Hepatocyte (in vitro differentiated cells): ENCODE measurements at regions not wholly inside any gene's neighbourhood (a gene's known extent, or its start where the extent isn't known, plus 50 kb on each side); places are given as distances from the start of the nearest gene placed in this dataset.

Experiments used
- DNase-seq: peaks from one replicate; pipeline ENCODE4 v3.0.0-alpha.2; 2016; ENCODE audit warnings: low spot score
- H2AFZ ChIP-seq: fragments of 200-600 bp; sonication (generic); 2 replicates; pipeline ENCODE4 v1.6.0; 2016; ENCODE audit warnings: antibody characterized with exemption, mild to moderate bottlenecking
- H3K27ac ChIP-seq: fragments of 200-600 bp; sonication (generic); 2 replicates; pipeline ENCODE4 v1.5.1; 2016; ENCODE audit warnings: mild to moderate bottlenecking
- H3K27me3 ChIP-seq: fragments of 200-600 bp; sonication (generic); 2 replicates; pipeline ENCODE4 v1.6.1; 2016
- H3K36me3 ChIP-seq: fragments of 200-600 bp; sonication (generic); replicated peaks from 2 replicates; pipeline ENCODE4 v1.5.1; 2016; ENCODE audit warnings: low read depth; ENCODE audit not compliant: insufficient read depth
- H3K4me1 ChIP-seq: fragments of 200-600 bp; sonication (generic); 2 replicates; pipeline ENCODE4 v1.5.1; 2016; ENCODE audit warnings: mild to moderate bottlenecking, moderate library complexity; ENCODE audit not compliant: insufficient read depth
- H3K4me2 ChIP-seq: fragments of 200-600 bp; sonication (generic); 2 replicates; pipeline ENCODE4 v1.6.0; 2016
- H3K4me3 ChIP-seq: fragments of 200-600 bp; sonication (generic); 2 replicates; pipeline ENCODE4 v1.5.1; 2016; ENCODE audit warnings: mild to moderate bottlenecking
- H3K79me2 ChIP-seq: fragments of 200-600 bp; sonication (generic); 2 replicates; pipeline ENCODE4 v1.6.0; 2017; ENCODE audit warnings: mild to moderate bottlenecking
- H3K9me2 ChIP-seq: fragments of 200-600 bp; sonication (generic); replicated peaks from 2 replicates; pipeline ENCODE4 v1.6.0; 2017; ENCODE audit warnings: mild to moderate bottlenecking; ENCODE audit not compliant: insufficient read depth
- H3K9me3 ChIP-seq: fragments of 200-600 bp; sonication (generic); 2 replicates; pipeline ENCODE4 v1.5.1; 2016; ENCODE audit warnings: low read depth, mild to moderate bottlenecking
- H4K20me1 ChIP-seq: fragments of 200-600 bp; sonication (generic); 2 replicates; pipeline ENCODE4 v1.6.0; 2016; ENCODE audit warnings: mild to moderate bottlenecking; ENCODE audit not compliant: insufficient read depth, poor library complexity, severe bottlenecking
- EZH2 ChIP-seq: fragments of 200-600 bp; sonication (generic); IDR thresholded peaks from 2 replicates; pipeline ENCODE4 v1.6.1; 2016; ENCODE audit warnings: antibody characterized with exemption, mild to moderate bottlenecking, borderline replicate concordance
- EZH2phosphoT487 ChIP-seq: fragments of 200-600 bp; sonication (generic); IDR thresholded peaks from one replicate; pipeline ENCODE4 v1.6.1; 2018; ENCODE audit warnings: antibody characterized with exemption, mild to moderate bottlenecking, low read depth, moderate library complexity; ENCODE audit not compliant: unreplicated experiment, severe bottlenecking
- WGBS: methylation state at CpG from one replicate; pipeline ENCODE4 v1.1.6; 2016; ENCODE audit warnings: low lambda C conversion rate; ENCODE audit errors: missing lambda C conversion rate; 5-methylcytosine and 5-hydroxymethylcytosine counted together
- TF ChIP-seq, protein P1 (sequence below): fragments of 200-600 bp; sonication (generic); IDR thresholded peaks from 2 replicates; pipeline ENCODE4 v1.5.1; 2016; ENCODE audit warnings: antibody characterized with exemption, mild to moderate bottlenecking; ENCODE audit not compliant: poor library complexity

DNA sequence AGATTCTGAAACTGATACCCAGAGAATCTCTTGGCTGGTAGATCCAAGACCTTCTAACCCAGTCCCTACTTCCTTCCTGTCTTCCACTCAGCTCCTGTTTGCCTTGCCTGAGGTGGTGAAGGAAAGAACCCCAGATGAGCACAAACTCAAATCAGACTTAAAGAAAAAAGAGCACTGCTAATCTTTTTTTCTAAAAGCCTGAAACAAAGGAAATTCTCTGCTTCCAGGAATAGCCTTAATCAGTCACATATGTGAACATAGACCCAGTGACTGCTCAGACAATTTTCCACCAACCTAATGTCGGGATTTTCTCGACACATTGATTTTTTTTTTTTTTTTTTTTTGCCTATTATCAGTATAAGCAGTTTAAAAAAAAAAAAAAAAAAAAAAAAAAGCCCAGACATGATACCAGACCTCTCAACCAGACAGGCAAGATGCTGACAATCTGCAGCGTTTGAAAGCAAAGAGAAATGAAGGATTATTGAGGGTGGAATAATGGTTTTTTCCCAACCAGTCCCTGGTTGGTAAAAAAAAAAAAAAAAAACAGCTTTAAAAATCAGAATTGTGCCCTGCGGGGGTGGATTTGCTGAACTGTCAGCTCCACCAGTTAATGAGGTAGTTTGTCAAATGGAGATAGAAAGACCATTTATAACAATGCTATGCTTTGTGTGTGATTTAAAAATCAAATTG lies 256.8 kb upstream of the RARB start:
- no peaks in the 10 kb centered on the region for H4K20me1 ChIP-seq
- H3K27ac ChIP-seq: peak overlapping the region; percentile 69

DNA sequence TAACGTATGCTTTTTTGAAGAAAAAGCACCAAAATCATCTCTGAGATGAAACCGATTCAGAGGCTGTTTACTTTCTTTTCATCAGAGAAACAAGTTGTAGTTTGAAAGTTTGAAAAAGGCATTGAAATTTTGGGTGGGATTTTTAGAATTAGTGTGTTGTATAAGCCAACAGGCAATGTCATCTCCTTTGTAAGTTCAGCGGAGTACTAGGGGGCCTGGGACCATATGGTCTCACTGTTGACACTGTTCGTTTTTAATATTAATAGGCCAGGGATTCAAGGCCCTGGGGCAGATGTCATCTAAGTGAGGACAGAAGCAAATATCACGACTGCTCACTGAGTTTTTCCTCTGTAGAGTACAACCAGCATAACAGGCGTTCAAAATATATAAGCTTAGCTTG lies 256.2 kb upstream of the RARB start:
- no peaks in the 10 kb centered on the region for H3K9me2 ChIP-seq
- TF ChIP-seq EZH2phosphoT487: no peak
- no peaks in the 10 kb centered on the region for H3K79me2 ChIP-seq
- H2AFZ ChIP-seq: no peak overlapping the region
- H3K36me3 ChIP-seq: no peaks in the 10 kb centered on the region
- H3K9me3 ChIP-seq: no peaks in the 10 kb centered on the region
- WGBS: 66% methylated on average over 6 of the region's 6 CpGs
- H3K4me1 ChIP-seq: no peaks in the 10 kb centered on the region
- H4K20me1 ChIP-seq: no peaks in the 10 kb centered on the region
- H3K27me3 ChIP-seq: no peaks in the 10 kb centered on the region
- H3K4me3 ChIP-seq: no peak overlapping the region
- no peak overlapping the region for H3K4me2 ChIP-seq
- peak overlapping the region; percentile 19 for H3K27ac ChIP-seq
- no peak for DNase-seq

More for the DNA sequence above, 256.8 kb upstream of the RARB start:
- no peak for DNase-seq
- Histone ChIP-seq H3K27me3 (no peaks in the 10 kb centered on the region), H3K4me1 (no peaks in the 10 kb centered on the region), H3K9me3 (no peaks in the 10 kb centered on the region), H2AFZ (no peak overlapping the region), H3K4me3 (no peak overlapping the region), H3K36me3 (no peaks in the 10 kb centered on the region), H3K4me2 (no peak overlapping the region), H3K9me2 (no peaks in the 10 kb centered on the region), H3K79me2 (no peaks in the 10 kb centered on the region)
- no peak for TF ChIP-seq EZH2phosphoT487
- no peak for TF ChIP-seq EZH2
- TF ChIP-seq, protein P1, sequence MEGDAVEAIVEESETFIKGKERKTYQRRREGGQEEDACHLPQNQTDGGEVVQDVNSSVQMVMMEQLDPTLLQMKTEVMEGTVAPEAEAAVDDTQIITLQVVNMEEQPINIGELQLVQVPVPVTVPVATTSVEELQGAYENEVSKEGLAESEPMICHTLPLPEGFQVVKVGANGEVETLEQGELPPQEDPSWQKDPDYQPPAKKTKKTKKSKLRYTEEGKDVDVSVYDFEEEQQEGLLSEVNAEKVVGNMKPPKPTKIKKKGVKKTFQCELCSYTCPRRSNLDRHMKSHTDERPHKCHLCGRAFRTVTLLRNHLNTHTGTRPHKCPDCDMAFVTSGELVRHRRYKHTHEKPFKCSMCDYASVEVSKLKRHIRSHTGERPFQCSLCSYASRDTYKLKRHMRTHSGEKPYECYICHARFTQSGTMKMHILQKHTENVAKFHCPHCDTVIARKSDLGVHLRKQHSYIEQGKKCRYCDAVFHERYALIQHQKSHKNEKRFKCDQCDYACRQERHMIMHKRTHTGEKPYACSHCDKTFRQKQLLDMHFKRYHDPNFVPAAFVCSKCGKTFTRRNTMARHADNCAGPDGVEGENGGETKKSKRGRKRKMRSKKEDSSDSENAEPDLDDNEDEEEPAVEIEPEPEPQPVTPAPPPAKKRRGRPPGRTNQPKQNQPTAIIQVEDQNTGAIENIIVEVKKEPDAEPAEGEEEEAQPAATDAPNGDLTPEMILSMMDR: no peak
- WGBS: 41% methylated on average over 4 of the region's 4 CpGs

DNA sequence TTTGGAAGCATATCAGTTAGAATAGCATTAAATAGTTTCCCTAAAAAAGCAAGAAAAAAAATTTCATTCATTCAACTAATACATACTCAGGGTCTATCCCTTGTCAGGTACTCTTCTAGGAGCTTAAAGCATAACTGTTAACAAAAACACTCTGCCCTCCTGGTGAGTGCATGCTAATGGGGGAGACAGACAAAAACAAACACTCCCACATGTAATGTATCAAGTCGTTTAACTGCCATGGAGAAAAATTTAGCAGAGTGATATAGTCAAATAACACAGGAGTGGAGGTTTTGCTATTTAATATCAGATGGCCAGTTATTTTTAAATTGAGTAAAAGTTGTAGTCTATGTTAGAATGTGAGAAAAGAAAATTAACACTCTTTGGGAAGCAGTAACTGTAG lies 254.5 kb upstream of the RARB start:
- no peaks in the 10 kb centered on the region for H3K27me3 ChIP-seq
- H3K79me2 ChIP-seq: no peaks in the 10 kb centered on the region
- H3K36me3 ChIP-seq: no peaks in the 10 kb centered on the region
- H3K4me2 ChIP-seq: no peak overlapping the region
- H3K4me1 ChIP-seq: no peaks in the 10 kb centered on the region
- no peak overlapping the region for H2AFZ ChIP-seq
- H3K27ac ChIP-seq: no peak overlapping the region
- H3K4me3 ChIP-seq: no peak overlapping the region
- 13% methylated on average over 1 of the region's 1 CpG for WGBS
- TF ChIP-seq, protein P1: no peak
- no peak for TF ChIP-seq EZH2
- no peak for TF ChIP-seq EZH2phosphoT487
- no peaks in the 10 kb centered on the region for H4K20me1 ChIP-seq
- no peak for DNase-seq
- H3K9me3 ChIP-seq: no peaks in the 10 kb centered on the region
- no peaks in the 10 kb centered on the region for H3K9me2 ChIP-seq

DNA sequence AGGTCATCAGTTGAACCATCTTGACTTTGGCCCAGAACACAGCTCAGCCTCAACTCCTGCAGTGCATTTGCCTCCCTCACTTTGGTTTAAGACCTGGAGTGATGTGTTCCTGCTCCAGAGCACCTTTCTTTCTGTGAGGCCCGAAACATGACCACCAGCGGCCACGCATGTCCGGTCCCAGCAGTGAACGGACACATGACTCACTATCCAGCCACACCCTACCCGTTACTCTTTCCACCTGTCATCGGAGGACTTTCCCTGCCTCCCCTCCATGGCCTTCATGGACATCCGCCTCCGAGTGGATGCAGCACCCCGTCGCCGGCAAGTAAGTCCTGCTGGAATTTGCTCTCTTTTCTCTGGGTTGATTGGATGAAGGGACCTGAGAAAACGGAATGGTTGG lies 253.8 kb upstream of the RARB start:
- Histone ChIP-seq H3K36me3 (no peaks in the 10 kb centered on the region), H3K4me3 (no peak overlapping the region), H4K20me1 (no peaks in the 10 kb centered on the region), H2AFZ (no peak overlapping the region), H3K9me3 (no peaks in the 10 kb centered on the region), H3K9me2 (no peaks in the 10 kb centered on the region), H3K27me3 (no peaks in the 10 kb centered on the region), H3K4me1 (no peaks in the 10 kb centered on the region), H3K79me2 (no peaks in the 10 kb centered on the region), H3K27ac (no peak overlapping the region), H3K4me2 (no peak overlapping the region)
- no peak for DNase-seq
- 95% methylated on average over 13 of the region's 13 CpGs for WGBS
- TF ChIP-seq EZH2 (no peak), EZH2phosphoT487 (no peak)
- TF ChIP-seq, protein P1: no peak
